HepG2 (cell line): ENCODE measurements at regions not wholly inside any gene's neighbourhood (a gene's known extent, or its start where the extent isn't known, plus 50 kb on each side); places are given as distances from the start of the nearest gene placed in this dataset.

Experiments
- ATAC-seq: fragments of 200-7000 bp; cut with Tn5 transposase; 3 replicates; pipeline ENCODE4 v1.9.1; 2020; ENCODE audit warnings: mild to moderate bottlenecking, moderate library complexity
- BruUV-seq: library from RNA; stranded (reverse); fragments of 400-500 nt; replicated peaks from 2 replicates; lab custom pipeline; 2021; lab: Mats Ljungman, UMichigan
- CTCF ChIA-PET: fragments of 300-600 bp; formaldehyde crosslinking; extraction: SDS; loops from one replicate; lab custom pipeline; 2021; ENCODE audit warnings: low total read pairs, inconsistent platforms, low intra/inter-chr PET ratio; lab: Yijun Ruan, JAX
- POLR2A ChIA-PET: fragments of 350-600 bp; sonication (Branson Sonifier 250); formaldehyde crosslinking; loops from one replicate; lab custom pipeline; 2020; ENCODE audit warnings: antibody characterized with exemption, inconsistent platforms; lab: Yijun Ruan, JAX
- DNase-seq: peaks from one replicate; pipeline ENCODE4 v3.0.0-alpha.2; 2015; ENCODE audit warnings: low spot score
- FAIRE-seq: peaks from 3 replicates; lab custom pipeline; 2011; peaks lifted over from hg19 to GRCh38; lab: Jason Lieb, UNC
- H2AFZ ChIP-seq: one replicate; pipeline ENCODE4 v1.6.1; 2011; ENCODE audit warnings: low read length, inconsistent platforms
- H3K27ac ChIP-seq: fragments of 300-600 bp; 3 replicates; pipeline ENCODE4 v1.8.0; 2011; ENCODE audit warnings: mixed run types, mild to moderate bottlenecking, mixed read lengths, low read length, inconsistent platforms; ENCODE audit not compliant: insufficient read depth; ENCODE audit errors: extremely low read length
- H3K27me3 ChIP-seq, 2 experiments: fragments of 200-600 bp in 1 of 2; 2 replicates in 1 of 2; 3 replicates in 1 of 2; pipeline versions ENCODE4 v1.6.0 to v1.8.0; 2011; ENCODE audit warnings: low read length in 2 of 2, mild to moderate bottlenecking in 2 of 2, moderate library complexity in 2 of 2, inconsistent platforms in 1 of 2; ENCODE audit not compliant: insufficient read depth in 2 of 2, control insufficient read depth in 1 of 2
- H3K36me3 ChIP-seq, 2 experiments: fragments of 200-600 bp in 1 of 2; replicated peaks in 1 of 2; 2 replicates in 1 of 2; 3 replicates in 1 of 2; pipeline versions ENCODE4 v1.5.1 to v1.8.0; 2011; ENCODE audit warnings: low read length in 2 of 2, inconsistent platforms in 1 of 2; ENCODE audit not compliant: insufficient read depth in 2 of 2, control insufficient read depth in 1 of 2
- H3K4me1 ChIP-seq: 2 replicates; pipeline ENCODE4 v1.5.1; 2012; ENCODE audit warnings: low read length, inconsistent platforms; ENCODE audit not compliant: insufficient read depth
- H3K4me2 ChIP-seq: 2 replicates; pipeline ENCODE4 v1.6.0; 2011; ENCODE audit warnings: low read depth, low read length, inconsistent platforms
- H3K4me3 ChIP-seq, 3 experiments: fragments of 200-600 bp in 1 of 3; sonication (generic), shearing (Covaris generic) in 1 of 3; replicated peaks in 1 of 3; 2 replicates each; pipeline ENCODE4 v1.5.1; 2011 to 2016; ENCODE audit warnings: low read length in 3 of 3, inconsistent platforms in 2 of 3, low read depth in 2 of 3, mild to moderate bottlenecking in 2 of 3, control low read depth in 1 of 3, mixed read lengths in 1 of 3; ENCODE audit not compliant: insufficient read depth in 1 of 3
- H3K79me2 ChIP-seq: one replicate; pipeline ENCODE4 v1.6.1; 2011; ENCODE audit warnings: low read length, inconsistent platforms; ENCODE audit not compliant: insufficient read depth
- H3K9ac ChIP-seq: 2 replicates; pipeline ENCODE4 v1.6.0; 2011; ENCODE audit warnings: mild to moderate bottlenecking, low read depth, low read length, inconsistent platforms; ENCODE audit not compliant: insufficient read depth
- H3K9me3 ChIP-seq: 2 replicates; pipeline ENCODE4 v1.5.1; 2012; ENCODE audit warnings: mild to moderate bottlenecking, low read length
- H4K20me1 ChIP-seq: 2 replicates; pipeline ENCODE4 v1.6.0; 2011; ENCODE audit warnings: inconsistent platforms, mild to moderate bottlenecking, low read length, moderate library complexity; ENCODE audit not compliant: insufficient read depth
- ATAD3A ChIP-seq: sonication (generic); formaldehyde crosslinking; IDR thresholded peaks from 2 replicates; pipeline ENCODE4 v1.4.0; 2020; ENCODE audit warnings: missing genetic modification reagents
- CREB1 ChIP-seq, 2 experiments: fragments of 450-650 bp in 1 of 2; IDR thresholded peaks; 2 replicates each; pipeline ENCODE4 v1.6.1; 2016 to 2017; ENCODE audit warnings: control low read depth in 1 of 2, mild to moderate bottlenecking in 1 of 2, missing compliant biosample characterization in 1 of 2, missing genetic modification characterization in 1 of 2
- ELK4 ChIP-seq: sonication (generic); formaldehyde crosslinking; IDR thresholded peaks from 2 replicates; pipeline ENCODE4 v1.9.0; 2021; ENCODE audit warnings: missing genetic modification reagents, borderline replicate concordance
- ETS1 ChIP-seq: sonication (generic); formaldehyde crosslinking; IDR thresholded peaks from 2 replicates; pipeline ENCODE4 v1.4.0; 2020; ENCODE audit warnings: missing genetic modification reagents
- FOXO4 ChIP-seq: sonication (generic); formaldehyde crosslinking; conservative IDR thresholded peaks from 2 replicates; pipeline ENCODE4 v1.8.1; 2023; ENCODE audit warnings: missing genetic modification reagents
- HNRNPL ChIP-seq: fragments of 200-400 bp; formaldehyde crosslinking; IDR thresholded peaks from 2 replicates; pipeline ENCODE4 v1.6.1; 2017; ENCODE audit warnings: mild to moderate bottlenecking, low read depth, low read length
- HOXA7 ChIP-seq: sonication (generic); formaldehyde crosslinking; IDR thresholded peaks from 2 replicates; pipeline ENCODE4 v1.8.1; 2022; ENCODE audit warnings: mild to moderate bottlenecking, missing genetic modification reagents, moderate library complexity
- PAX8 ChIP-seq: sonication (generic); formaldehyde crosslinking; IDR thresholded peaks from 2 replicates; pipeline ENCODE4 v1.8.0; 2022; ENCODE audit warnings: mild to moderate bottlenecking, missing genetic modification reagents, borderline replicate concordance
- REL ChIP-seq: sonication (generic); formaldehyde crosslinking; conservative IDR thresholded peaks from 2 replicates; pipeline ENCODE4 v1.8.0; 2022; ENCODE audit warnings: mild to moderate bottlenecking, missing genetic modification reagents, moderate library complexity
- TBL1XR1 ChIP-seq: fragments of 150-350 bp; IDR thresholded peaks from 2 replicates; pipeline ENCODE4 v1.6.1; 2014; ENCODE audit warnings: borderline replicate concordance, low read length; ENCODE audit not compliant: partially characterized antibody
- TFDP1 ChIP-seq: IDR thresholded peaks from 2 replicates; pipeline ENCODE4 v1.6.1; 2016; ENCODE audit warnings: missing compliant biosample characterization, missing genetic modification reagents, borderline replicate concordance
- THYN1 ChIP-seq: sonication (generic); formaldehyde crosslinking; IDR thresholded peaks from 2 replicates; pipeline ENCODE4 v1.8.1; 2023; ENCODE audit warnings: low read depth, mild to moderate bottlenecking, moderate library complexity, missing genetic modification reagents, borderline replicate concordance
- ZBTB8A ChIP-seq: sonication (generic); formaldehyde crosslinking; IDR thresholded peaks from 2 replicates; pipeline ENCODE4 v1.4.0; 2020; ENCODE audit warnings: mild to moderate bottlenecking, low read depth, missing genetic modification reagents, borderline replicate concordance
- ZNF496 ChIP-seq: sonication (generic); formaldehyde crosslinking; IDR thresholded peaks from 2 replicates; pipeline ENCODE4 v1.8.1; 2023; ENCODE audit warnings: mild to moderate bottlenecking, moderate library complexity, missing genetic modification reagents; ENCODE audit not compliant: insufficient replicate concordance
- ZNF768 ChIP-seq: sonication (generic); formaldehyde crosslinking; IDR thresholded peaks from 2 replicates; pipeline ENCODE4 v1.4.0; 2020; ENCODE audit warnings: missing genetic modification reagents
- ZXDC ChIP-seq: sonication (generic); formaldehyde crosslinking; IDR thresholded peaks from 2 replicates; pipeline ENCODE4 v1.5.0; 2020; ENCODE audit warnings: mild to moderate bottlenecking, missing genetic modification reagents
- WGBS: methylation state at CpG from one replicate; pipeline ENCODE4 v1.1.6; 2017; ENCODE audit warnings: low lambda C conversion rate; 5-methylcytosine and 5-hydroxymethylcytosine counted together
- in situ Hi-C: cut with HindIII; loops from 2 replicates; pipeline ENCODE4 v1.10.0; 2017; ENCODE audit warnings: low pct_unique_long_range_greater_than_20kb; ENCODE audit not compliant: extremely low pct_ligation_motif_present
- intact Hi-C: fragments of 100-400 bp; cut with micrococcal nuclease; formaldehyde crosslinking; loops from one replicate; pipeline ENCODE4 v1.10.0; 2022; ENCODE audit not compliant: unreplicated experiment

- intact Hi-C loops: no loop called here
- no peaks in the 10 kb centered on the region for H3K4me1 ChIP-seq
- 19% methylated on average over 2 of the region's 2 CpGs for WGBS
- H3K27me3 ChIP-seq: no peaks in the 10 kb centered on the region
- no peaks in the 10 kb centered on the region for H3K79me2 ChIP-seq
- FAIRE-seq (no peak), DNase-seq (no peak), ATAC-seq (no peak)
- H3K36me3 ChIP-seq: no peaks in the 10 kb centered on the region
- no peaks in the 10 kb centered on the region for H3K9me3 ChIP-seq
- no peak overlapping the region for H3K4me3 ChIP-seq
- in situ Hi-C loops: no loop called here
- no peak overlapping the region for H2AFZ ChIP-seq
- CTCF ChIA-PET: no interaction called here
- H4K20me1 ChIP-seq: no peaks in the 10 kb centered on the region
- H3K27ac ChIP-seq: no peak overlapping the region
- BruUV-seq: no TSS peak
- POLR2A ChIA-PET: no interaction called here
- H3K4me2 ChIP-seq: no peak overlapping the region
- H3K9ac ChIP-seq: no peak overlapping the region
- TF ChIP-seq ZNF496 (CRISPR knock-in tag) (no peak), ELK4 (CRISPR knock-in tag) (no peak), ZBTB8A (CRISPR knock-in tag) (no peak), PAX8 (CRISPR knock-in tag) (no peak), ATAD3A (no peak), THYN1 (CRISPR knock-in tag) (no peak), REL (CRISPR knock-in tag) (no peak), HOXA7 (no peak), CREB1 (IDR thresholded peaks at IDR 0.05) (no peak), CREB1 (CRISPR knock-in tag; IDR thresholded peaks at IDR 0.05) (no peak), FOXO4 (no peak), TFDP1 (no peak), ZNF768 (no peak), HNRNPL (no peak), ETS1 (CRISPR knock-in tag) (no peak), ZXDC (CRISPR knock-in tag) (no peak), TBL1XR1 (no peak)
Measured at GRCh38 chr7:84665339-84665738, 470.8 kb upstream of the SEMA3A start.
